Left kidney (tissue), 1 donor: ENCODE measurements at regions not wholly inside any gene's neighbourhood (a gene's known extent, or its start where the extent isn't known, plus 50 kb on each side); places are given as distances from the start of the nearest gene placed in this dataset.

ENCODE experiments used
- DNase-seq: peaks from one replicate; pipeline ENCODE4 v3.0.0-alpha.2; 2013

DNA sequence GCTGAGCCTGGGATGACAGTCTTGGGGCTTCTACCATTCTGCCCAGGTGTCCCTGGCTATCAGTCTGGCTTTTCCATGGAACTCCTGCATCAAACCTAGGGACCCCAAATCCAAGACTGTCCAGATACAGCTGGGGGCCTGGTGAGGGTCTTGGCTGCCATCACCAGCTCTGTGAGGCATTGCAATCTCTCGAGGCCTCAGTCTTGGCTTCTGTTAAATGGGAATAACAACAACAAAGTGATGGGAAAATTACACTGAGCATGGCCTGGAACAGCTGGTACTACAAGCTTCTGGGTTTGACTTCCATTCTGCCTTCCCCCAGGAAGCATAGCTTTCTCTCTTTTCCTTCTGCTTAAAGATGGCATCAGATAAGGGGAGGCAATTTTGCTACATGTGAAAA is 50.0 kb upstream of the LCTL start:
- DNase-seq: no peak

DNA sequence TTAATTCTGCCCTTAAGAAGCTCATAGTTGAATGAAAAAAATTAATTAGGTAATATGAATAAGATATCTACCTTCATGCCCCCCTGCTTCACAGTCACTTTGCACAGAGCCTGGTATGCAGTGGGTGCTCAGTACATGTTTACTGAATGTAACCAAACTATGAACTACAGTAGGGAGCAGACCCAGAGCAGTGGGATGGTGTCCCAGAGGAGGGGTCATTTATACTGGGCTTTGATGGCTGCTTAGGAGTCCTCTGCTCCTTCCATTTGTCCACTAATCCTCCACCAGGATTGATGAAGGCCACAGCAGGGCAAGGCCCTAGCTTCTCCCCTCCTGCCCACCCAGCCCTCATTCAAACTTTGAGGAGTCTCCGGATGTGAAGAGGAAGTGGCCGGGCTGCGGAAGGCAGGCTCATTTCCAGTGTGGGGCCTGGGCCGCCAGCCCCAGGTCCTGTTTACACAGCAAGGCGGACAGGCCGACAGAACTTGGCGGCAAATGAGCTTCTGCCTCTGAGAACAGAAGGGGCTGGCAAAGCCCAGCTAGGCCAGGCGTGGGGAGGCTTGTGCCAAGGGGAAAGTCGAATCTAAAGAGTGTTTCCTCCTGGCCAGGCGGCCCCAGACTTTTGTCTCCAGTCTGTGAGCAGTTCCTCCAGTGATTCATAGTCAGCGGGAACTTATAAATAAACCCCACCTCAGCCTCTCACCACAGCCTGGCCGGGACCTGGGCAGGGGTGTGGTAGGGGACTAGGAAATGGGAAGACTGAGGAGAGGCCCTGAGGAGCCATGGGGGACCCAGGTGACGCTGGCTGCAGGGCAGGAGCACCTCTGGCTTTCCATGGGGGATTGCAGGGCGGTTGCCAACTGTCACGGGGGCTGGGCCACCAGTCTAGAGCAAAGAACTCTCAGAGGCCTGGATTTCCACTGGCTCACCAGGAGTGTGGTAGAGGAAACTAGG is 51.6 kb upstream of the LCTL start:
- no peak for DNase-seq

DNA sequence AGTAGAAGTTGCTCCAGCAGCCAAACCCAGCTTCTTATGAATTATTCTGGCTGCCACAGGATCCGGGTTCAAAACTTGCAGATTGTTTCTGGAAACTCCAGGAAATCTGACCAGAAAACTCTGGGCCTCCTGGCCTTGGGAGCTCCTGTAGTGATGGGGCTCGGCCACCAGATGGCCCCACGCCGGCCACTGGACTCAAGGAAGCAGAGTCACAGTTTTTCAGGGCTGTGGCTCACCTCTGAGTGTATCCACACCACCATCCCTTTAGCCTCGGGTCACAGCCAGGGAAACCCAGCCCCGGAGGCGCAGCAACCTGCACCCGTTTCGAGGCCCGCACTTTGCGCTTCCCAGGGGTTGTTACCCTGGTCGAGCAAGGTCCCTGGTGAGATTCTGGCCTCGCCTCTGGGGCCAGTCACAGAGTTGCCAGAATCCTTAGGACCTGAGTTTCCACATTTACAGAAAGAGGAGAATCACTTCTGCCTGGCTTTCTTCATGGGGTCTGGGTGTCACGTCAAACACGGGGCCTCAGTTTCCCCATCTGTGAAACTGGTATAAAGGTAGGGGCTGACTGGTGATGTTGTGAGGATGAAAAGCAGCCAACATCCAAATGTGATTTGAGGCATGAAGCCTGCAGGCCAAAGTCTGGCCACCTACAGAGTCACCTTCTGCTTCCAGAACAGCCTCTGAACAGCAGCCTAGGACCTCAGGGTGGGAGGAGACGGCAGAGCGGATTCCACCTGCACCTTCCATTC is 53.5 kb upstream of the LCTL start:
- peak; percentile 65 for DNase-seq

DNA sequence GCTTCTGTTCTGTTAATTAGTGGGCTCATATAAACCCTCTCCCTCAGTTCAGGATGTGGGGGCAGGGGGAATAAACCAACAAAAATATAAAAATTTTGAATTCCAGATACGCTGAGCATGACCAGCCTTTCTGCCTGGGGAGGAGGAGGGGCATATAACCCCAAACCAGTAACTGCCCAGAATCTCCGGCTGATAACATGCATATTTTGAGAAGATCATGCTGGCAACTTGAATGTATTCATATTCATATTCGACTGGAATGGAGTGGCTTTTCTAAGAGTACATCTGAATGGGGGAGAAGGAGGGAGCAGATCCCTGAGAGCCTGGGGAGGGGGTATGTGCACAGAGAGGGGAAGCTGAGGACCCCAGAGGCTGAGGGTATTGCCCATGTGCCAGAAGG is 54.5 kb upstream of the LCTL start:
- DNase-seq: no peak

DNA sequence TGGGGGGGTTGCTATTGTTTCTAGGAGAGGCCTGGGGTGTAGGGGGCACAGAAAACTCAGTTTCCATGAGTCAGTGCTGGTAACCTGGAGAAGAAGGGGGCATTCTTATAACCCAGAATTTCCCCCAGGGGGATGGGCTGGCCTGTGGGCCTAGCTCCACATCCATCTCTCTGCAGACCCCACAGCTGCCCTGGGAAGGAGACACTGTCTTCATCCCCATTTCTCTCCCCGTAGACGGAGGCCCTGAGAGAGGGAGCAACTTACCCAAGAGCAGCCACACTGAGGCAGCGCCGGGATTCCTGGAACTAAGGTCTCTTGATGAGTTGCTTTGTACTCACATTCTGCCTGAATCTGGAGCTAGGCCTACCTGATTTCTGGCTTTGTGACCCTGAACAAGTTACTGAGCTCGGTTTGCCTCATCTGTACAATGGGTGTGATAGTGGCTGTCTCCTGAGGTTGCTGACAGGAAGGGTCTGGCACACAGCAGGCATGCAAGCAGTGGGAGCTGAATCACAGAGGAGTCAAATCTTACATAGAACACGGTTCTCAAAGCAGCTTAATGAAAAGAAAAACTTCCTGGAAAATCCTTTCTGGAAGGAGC is 55.0 kb upstream of the LCTL start:
- no peak for DNase-seq

DNA sequence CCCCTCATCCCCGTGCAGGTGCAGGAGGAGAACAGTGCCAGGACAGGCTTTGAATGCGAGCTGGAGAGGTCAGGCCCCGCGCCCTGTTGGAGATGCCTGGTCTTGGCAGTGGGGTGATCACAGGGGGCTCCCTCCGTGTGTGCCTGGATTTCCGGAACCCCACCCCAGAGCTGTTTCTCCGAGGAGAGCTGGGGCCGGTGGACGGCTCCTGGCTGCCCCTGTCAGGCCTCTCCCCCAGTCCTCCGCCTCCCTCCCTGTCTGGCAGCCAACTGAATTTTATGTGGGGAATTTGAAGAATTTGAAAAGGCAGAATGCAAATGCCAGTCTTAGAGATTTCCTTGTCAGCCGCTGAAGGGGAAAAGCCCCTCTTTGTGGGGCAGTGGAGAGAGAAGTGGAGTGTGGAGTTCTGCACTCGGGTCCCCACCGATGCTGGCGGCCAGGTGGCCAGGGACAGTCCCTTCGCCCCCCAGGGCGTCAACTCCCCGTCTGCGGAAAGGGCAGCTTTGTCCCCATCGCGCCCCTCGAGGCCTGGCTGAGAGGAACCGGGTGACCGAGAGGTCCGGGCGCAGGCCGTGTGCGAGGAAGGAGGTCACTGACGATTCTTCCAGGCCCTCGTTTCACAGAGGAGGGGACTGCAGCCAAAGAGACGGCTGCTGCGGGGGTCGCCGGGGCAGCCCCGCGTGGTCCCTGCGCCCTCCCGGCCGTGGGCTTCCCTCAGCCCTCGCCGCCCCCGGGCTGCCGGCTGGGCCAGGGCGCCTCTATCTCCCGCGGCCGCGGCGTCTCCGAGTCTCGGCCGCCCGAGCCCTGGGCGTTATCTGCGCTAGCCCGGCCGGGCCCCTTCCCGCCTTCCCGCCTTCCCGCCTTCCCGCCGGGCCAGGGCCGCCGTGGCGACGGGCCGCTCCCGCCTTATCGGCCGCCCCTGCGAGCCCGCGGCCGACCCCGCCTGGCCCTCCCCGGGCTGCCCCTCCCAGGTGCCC is 56.0 kb upstream of the LCTL start:
- no peak for DNase-seq

DNA sequence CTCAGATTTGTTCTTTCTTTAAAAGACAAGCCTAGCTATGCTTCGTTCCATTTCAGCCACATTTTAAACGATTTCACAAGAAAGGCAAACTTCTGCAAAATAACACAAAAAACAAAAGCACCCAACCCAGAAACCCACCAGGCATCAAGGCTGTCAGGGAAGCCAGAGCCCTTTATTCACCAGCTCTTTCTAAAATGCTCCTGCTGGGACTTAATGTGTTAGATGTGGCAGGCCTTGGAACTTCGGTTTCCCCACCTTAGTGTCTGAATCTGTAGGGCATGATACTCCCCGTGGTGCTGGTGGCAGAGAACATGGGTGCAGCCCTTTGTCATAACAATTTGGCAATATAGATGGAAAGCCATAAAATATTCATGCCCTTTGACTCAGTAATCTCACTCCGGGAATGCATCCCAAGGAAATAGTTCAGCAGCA is 56.8 kb upstream of the LCTL start:
- DNase-seq: no peak

DNA sequence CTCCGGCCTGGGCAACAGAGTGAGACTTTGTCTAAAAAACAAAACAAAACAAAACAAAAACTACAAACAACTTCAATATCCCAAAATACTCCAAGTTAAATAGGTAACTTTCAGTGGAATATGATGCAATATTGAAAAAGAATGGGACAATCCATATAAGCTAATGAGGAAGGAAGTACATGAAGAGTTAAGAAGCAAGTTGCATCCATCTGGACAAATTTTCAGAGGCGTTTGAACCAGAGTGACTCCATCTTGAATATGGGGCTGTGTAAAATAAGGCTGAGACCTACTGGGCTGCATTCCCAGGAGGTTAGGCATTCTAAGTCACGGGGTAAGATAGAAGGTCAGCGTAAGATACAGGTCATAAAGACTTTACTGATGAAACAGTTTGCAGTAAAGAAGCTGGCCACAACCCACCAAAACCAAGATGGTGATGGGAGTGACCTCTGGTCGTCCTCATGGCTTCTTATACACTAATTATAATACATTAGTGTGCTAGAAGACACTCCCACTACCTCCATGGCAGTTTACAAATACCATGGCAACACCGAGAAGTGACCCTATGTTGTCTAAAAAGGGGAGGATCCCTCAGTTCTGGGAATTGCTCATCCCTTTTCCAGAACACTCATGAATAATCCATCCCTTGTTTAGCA is 58.1 kb upstream of the LCTL start:
- DNase-seq: no peak

DNA sequence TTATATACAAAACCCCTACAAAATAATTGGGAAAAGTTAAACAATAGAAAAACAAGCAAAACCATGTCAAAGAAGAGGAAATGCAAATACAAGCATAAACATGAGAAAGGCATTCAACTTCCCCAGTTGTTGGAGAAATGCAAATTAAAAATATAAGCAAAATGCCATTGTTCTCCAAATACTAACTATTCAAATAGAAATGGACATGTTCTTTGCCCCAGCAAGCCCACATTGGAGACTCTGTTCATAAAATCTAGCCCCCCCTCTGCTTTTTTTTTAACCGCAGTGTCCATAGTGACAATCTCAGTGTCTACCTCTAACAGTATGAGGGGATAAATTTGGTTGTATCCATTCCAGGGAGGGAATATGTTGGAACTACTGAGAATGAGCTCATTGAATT is 59.7 kb upstream of the LCTL start:
- DNase-seq: no peak

DNA sequence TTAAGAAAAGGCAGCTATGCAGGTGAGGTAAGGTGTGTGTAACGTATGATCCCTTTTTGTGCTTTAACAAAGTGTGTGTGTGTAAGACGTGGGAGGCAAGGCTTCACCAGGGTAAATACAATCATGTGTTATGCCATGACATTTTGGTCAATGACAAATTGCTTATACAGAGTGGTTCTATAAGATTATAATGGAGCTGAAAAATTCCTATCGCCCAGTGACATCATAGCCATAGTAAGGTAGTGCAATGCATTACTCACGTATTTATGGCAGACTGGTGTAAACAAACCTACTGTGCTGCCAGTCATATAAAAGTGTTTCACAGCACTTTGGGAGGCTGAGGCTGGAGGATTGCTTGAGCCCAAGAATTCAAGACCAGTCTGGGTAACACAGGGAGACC is 60.2 kb upstream of the LCTL start:
- no peak for DNase-seq

DNA sequence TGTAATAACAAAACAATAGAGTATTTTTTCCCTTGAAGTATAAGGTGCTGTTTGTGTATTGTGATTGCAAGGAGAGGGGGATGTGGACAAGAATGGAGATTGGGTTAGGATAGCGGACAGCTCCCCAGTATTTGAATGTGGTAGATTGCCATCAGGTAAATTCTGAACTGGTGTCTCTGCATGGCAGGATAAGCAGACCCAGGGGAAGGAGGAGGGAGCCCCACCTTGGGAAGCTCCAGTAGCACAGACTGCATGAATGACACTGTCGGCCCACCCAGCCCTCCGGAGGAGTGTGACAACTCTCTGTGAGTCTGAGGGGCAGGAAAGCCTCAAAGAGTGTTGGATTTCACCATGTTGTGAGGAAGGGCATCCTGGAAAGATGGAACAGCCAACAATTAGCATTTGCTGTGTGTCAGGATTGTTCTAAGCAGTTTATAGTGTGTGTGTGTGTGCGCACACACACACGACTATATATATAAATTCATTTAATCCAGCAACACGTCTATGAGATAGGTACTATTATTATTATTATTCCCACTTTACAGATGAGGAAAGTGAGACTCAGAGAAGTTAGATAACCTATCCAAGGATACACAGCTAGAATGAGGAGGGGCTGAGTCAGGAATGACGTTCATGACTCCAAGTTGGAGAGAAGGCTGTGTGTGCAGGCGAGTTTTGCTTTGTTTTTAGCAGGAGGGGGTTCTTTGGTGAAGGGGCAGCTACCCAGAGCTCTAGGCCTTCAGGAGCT is 63.4 kb upstream of the LCTL start:
- no peak for DNase-seq

DNA sequence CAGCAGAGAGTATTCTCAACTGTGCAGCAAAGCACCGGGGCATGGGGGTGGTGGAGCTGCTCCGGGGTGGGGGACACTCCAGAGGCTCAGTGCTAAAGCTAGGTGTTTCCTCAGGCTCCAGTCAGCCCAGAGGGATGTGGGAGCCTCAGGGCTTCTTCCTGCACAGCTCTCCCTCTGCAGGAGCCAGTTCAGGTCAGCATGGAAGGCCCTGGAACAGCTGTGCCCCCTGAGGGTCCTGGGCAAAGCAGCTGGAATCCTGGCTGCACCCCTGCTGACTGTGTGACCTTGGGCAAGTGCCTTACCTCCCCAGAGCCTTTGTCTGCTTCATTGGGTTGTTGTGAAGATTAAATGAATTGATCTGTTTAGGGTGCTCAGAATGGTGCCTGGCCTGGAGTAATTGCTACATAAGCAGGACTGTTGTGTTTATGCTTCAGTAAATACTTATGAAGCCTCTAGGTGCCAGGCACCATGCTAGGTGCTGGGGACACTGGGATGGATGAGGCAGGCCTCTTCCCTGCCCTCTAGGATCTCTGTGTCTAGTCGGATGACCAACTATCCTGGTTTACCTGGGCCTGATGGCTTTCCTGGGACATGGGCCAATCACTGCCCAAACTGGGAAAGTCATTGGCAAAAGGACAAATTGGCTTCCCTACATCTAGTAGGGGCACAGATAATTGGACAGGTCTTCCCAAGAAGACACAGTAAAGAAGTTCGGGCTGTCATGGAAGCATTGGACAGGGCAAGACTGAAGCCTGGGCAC is 64.2 kb upstream of the LCTL start:
- no peak for DNase-seq

DNA sequence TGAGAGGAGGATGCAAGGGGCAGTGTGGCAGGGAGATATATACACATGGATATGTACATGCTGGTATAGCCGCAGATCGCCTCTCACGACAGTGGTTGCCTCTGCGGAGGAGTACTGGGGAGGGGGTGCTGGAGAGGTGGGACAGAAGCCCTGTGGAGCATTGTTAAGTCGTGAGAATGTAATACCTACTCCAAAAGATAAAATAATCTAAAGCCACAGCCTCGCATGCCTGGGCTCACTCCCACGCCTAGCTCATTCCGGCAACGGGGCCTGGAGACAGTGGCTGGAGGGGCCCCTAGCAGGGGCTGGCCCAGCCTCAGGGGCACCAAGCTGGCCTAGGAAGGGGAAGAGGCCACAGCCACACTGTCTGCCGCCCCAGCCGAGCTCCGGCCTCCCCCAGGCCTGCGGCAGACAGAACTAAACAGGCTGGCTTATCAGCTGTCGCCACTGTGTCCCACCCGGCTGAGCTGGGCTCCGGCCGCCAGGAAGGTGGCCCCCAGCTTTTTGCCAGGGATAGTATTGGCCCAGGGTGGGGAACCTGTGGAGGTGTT is 65.1 kb upstream of the LCTL start:
- DNase-seq: peak; percentile 65

DNA sequence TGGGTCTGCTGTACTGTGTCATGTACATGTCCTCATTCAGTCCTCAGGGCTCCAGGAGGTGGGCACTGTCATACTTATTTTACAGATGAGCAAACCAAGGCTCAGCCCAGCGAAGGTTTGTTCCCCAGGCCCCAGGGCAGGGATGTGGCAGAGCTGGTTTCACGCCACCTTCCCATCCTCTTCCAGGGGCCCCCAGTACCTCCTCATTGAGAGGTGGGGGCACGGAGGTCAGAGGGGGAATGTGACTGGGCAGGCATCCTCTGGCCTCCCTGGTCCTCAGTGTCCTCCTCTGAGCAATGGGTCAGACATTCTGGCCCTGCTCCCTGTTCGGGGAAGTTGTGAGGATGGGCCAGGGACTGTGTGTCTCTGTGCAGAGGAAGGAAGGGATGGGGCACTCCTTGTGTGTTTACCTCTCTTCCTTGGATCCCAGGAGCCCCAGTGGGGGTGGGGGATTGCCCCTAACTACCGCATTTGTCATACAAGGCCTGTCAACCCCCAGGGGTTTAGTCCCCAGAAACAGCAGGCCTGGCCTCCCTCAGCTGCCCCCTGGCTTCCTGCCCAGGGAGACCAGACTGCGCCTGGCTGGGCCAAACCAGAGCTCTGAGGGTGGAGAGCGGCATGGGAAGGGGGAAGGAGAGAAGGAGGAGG is 65.9 kb upstream of the LCTL start:
- no peak for DNase-seq

DNA sequence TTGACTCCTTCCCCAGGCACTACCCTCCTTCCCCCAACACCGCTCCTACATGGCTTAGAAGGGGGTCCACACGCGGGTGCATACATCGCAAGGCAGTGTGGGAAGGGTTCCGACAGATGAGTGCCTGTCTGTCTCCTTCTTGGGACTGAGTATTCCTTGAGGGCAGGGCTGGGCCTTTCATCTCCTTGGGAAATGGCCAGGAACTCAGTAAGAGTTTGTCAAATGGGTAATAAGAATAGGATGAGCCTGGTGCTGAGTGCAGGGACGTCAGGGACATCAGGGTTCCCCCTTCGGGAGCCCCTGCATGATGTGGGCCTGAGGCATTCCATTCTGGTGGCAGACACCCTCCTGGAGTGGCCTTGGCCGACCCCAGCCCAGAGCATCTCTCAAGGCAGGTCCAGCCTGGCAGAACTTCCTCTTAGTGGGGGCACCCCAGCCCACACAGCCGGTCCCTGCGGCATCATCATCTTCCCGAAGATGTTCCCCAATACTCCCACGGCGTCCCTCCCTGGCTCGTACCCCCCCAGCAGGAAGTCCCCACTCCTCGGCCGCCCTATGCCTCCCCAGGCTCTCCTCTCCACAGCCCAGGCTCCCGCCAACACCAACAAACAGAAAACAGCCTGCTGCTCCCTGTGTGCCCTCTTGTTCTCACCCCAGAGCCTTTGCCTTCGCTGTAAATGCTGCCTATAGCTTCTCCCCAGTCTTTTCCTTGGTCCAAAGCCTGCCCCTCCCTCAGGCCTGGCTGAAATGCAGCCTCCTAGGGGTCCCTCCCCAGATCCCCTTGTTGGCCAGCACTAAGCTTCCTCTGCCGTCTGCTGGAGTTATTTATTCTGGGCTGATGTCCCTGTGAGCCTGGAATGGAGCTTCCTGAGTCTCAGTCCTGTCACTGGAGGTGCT is 67.5 kb upstream of the LCTL start:
- DNase-seq: no peak

DNA sequence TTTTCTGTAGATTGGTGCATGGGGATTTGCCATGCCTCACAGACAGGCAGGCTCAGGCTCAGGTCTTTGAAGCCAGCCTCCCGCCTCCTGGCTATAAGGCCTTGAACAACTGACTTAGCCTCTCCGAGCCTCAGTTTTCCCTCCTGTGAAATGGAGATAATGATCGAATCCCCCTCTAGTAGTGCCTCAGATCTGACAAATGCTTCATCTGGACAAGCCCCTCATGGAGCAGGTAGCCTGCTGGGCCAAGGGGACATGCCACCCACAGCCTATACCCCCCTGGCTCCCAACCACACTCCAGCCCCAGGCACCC is 68.1 kb upstream of the LCTL start:
- no peak for DNase-seq

DNA sequence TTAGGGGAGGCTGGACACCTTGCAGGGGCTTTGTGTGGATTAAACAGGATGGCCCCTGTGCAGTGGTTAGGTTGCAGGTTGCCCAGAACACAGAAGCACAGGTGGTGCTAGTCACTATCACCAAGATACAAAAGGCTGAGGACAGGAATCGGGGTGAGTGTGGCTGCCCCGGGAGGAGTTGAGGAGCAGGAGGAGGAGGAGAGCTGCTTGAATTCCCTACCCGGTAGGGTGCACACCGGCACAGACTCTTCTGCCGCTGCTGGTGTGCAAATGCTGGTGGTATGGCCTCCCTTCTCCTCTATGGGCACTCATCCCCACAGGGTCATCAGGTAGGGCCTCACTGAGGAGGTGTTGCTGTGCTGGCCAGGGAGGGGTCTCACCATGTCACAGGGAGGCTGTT is 67.5 kb upstream of the SMAD6 start:
- no peak for DNase-seq

DNA sequence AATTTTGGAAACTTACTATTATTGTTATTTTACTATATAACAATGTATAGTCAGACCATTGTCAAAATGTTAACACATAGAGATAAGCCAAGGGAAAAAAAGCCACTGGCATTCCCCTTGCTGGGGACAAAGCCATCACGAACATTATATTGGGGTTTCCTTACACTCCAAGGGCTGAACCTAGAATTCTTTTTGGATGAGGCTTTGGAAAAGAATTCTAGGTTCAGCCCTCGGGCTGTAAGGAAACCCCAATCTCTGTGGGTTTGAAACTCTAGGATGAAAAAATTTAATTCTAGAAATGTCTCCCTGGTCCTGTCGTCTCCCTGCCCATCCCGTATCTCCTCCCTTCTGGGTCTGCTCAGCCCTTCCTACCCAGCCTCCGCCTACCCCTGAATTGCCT is 67.0 kb upstream of the SMAD6 start:
- no peak for DNase-seq
